ENCODE measurements at regions not wholly inside any gene's neighbourhood (a gene's known extent, or its start where the extent isn't known, plus 50 kb on each side); places are given as distances from the start of the nearest gene placed in this dataset.

- POLR2A ChIA-PET = no interaction called here
- no peaks in the 10 kb centered on the region for H3K9me3 Mint-ChIP-seq (ENCODE audit: unreplicated experiment)
- no peaks in the 10 kb centered on the region for H3K4me1 Mint-ChIP-seq (ENCODE audit: insufficient read depth, unreplicated experiment)
- no peak overlapping the region for H3K4me3 Mint-ChIP-seq (ENCODE audit: unreplicated experiment)
- DNase-seq (ENCODE audit: unreplicated experiment) = no peak
- no peak overlapping the region for H3K27ac Mint-ChIP-seq (ENCODE audit: low read depth, unreplicated experiment)
- CTCF ChIA-PET = no interaction called here
- H3K36me3 Mint-ChIP-seq (ENCODE audit: insufficient read depth, unreplicated experiment) = no peaks in the 10 kb centered on the region
- TF ChIP-seq, protein P1, sequence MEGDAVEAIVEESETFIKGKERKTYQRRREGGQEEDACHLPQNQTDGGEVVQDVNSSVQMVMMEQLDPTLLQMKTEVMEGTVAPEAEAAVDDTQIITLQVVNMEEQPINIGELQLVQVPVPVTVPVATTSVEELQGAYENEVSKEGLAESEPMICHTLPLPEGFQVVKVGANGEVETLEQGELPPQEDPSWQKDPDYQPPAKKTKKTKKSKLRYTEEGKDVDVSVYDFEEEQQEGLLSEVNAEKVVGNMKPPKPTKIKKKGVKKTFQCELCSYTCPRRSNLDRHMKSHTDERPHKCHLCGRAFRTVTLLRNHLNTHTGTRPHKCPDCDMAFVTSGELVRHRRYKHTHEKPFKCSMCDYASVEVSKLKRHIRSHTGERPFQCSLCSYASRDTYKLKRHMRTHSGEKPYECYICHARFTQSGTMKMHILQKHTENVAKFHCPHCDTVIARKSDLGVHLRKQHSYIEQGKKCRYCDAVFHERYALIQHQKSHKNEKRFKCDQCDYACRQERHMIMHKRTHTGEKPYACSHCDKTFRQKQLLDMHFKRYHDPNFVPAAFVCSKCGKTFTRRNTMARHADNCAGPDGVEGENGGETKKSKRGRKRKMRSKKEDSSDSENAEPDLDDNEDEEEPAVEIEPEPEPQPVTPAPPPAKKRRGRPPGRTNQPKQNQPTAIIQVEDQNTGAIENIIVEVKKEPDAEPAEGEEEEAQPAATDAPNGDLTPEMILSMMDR (IDR thresholded peaks at IDR 0.05; ENCODE audit: unreplicated experiment) = no peak
- intact Hi-C loops (cut with micrococcal nuclease) = no loop called here
- no peaks in the 10 kb centered on the region for H3K27me3 Mint-ChIP-seq (ENCODE audit: insufficient read depth, unreplicated experiment)
- no TSS peak for BruUV-seq (replicated peaks)
Measured at GRCh38 chr12:77488041-77488620, 342.6 kb upstream of the NAV3 start.

- ChIA-PET POLR2A (no interaction called here), CTCF (interaction anchor here (0.6 kb wide), 2 partner anchors 55 to 235 kb away, joined by 4 to 5 read pairs; no protein-coding TSS in a partner anchor)
- intact Hi-C loops (cut with micrococcal nuclease) = no loop called here
- Mint-ChIP-seq H3K4me1 (ENCODE audit: insufficient read depth, unreplicated experiment) (no peaks in the 10 kb centered on the region), H3K4me3 (ENCODE audit: unreplicated experiment) (no peak overlapping the region), H3K36me3 (ENCODE audit: insufficient read depth, unreplicated experiment) (no peaks in the 10 kb centered on the region), H3K27me3 (ENCODE audit: insufficient read depth, unreplicated experiment) (no peaks in the 10 kb centered on the region), H3K9me3 (ENCODE audit: unreplicated experiment) (no peaks in the 10 kb centered on the region), H3K27ac (ENCODE audit: low read depth, unreplicated experiment) (no peak overlapping the region)
- TF ChIP-seq, protein P1 (IDR thresholded peaks at IDR 0.05; ENCODE audit: unreplicated experiment) = no peak
- no peak for DNase-seq (ENCODE audit: unreplicated experiment)
- BruUV-seq (replicated peaks) = no TSS peak
Measured at GRCh38 chr12:77486872-77487271, 343.8 kb upstream of the NAV3 start.

DNA sequence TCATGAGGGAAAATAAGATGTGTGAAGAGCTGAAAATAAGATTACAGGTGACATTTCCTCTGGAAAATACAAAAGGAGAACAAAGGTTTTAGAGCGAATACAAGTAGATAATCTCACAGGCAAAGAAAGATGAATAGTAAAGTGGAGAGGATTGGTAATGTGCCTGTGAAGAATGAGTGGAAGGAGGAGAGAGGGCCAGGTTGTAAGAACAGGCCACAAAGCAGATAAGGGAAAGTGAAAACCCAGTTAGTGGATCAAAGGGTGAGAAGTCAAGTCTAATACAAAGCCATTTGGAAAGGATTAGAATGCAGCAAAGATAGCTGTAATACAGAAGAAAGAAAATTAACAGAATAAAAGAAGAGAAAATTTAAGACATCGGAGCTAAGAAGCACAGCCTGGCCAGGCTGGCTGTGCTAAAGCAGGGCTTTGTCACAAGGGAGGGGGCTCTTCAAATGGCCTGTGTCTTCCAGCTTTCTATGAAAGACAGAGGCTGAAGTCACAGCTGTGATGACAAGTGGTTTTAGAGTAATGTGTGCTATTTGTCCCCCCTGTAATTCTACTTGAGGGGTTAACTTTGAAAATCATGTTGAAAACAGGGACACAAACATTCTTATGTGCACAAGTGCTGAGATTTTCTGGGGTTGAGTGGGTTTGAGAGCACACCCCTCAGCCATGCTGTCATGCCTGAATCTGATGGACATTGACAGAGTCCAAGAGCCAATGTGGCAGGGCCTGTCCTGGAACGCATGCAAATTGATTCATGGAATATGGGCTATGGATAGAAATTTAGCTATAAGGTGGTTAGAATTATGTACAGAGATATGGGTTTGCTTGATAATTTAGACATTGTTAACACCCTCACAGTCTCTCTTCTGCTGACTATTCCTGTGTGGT lies 344.5 kb upstream of the NAV3 start:
- Mint-ChIP-seq H3K27me3 (ENCODE audit: insufficient read depth, unreplicated experiment) (no peaks in the 10 kb centered on the region), H3K4me3 (ENCODE audit: unreplicated experiment) (no peak overlapping the region), H3K36me3 (ENCODE audit: insufficient read depth, unreplicated experiment) (no peaks in the 10 kb centered on the region), H3K27ac (ENCODE audit: low read depth, unreplicated experiment) (no peak overlapping the region), H3K9me3 (ENCODE audit: unreplicated experiment) (no peaks in the 10 kb centered on the region), H3K4me1 (ENCODE audit: insufficient read depth, unreplicated experiment) (no peaks in the 10 kb centered on the region)
- BruUV-seq (replicated peaks) = no TSS peak
- intact Hi-C loops (cut with micrococcal nuclease) = no loop called here
- CTCF ChIA-PET = interaction anchor here (0.6 to 1.0 kb wide), 2 partner anchors 235 to 334 kb away, joined by 3 to 5 read pairs; no protein-coding TSS in a partner anchor
- TF ChIP-seq, protein P1 (IDR thresholded peaks at IDR 0.05; ENCODE audit: unreplicated experiment) = no peak
- POLR2A ChIA-PET = interaction anchor here (0.8 kb wide), 1 partner anchor 9 kb away, joined by 3 read pairs; no protein-coding TSS in a partner anchor
- DNase-seq (ENCODE audit: unreplicated experiment) = no peak

GRCh38 chr12:77481687-77482086 lies 349.0 kb upstream of the NAV3 start:
- Mint-ChIP-seq H3K4me1 (ENCODE audit: insufficient read depth, unreplicated experiment) (no peaks in the 10 kb centered on the region), H3K4me3 (ENCODE audit: unreplicated experiment) (no peak overlapping the region), H3K36me3 (ENCODE audit: insufficient read depth, unreplicated experiment) (no peaks in the 10 kb centered on the region), H3K27ac (ENCODE audit: low read depth, unreplicated experiment) (no peak overlapping the region), H3K9me3 (ENCODE audit: unreplicated experiment) (no peaks in the 10 kb centered on the region), H3K27me3 (ENCODE audit: insufficient read depth, unreplicated experiment) (no peaks in the 10 kb centered on the region)
- intact Hi-C loops (cut with micrococcal nuclease) = no loop called here
- no TSS peak for BruUV-seq (replicated peaks)
- DNase-seq (ENCODE audit: unreplicated experiment) = no peak
- TF ChIP-seq, protein P1 (IDR thresholded peaks at IDR 0.05; ENCODE audit: unreplicated experiment) = no peak
- CTCF ChIA-PET = no interaction called here
- POLR2A ChIA-PET = no interaction called here
